ENCODE measurements at regions not wholly inside any gene's neighbourhood (a gene's known extent, or its start where the extent isn't known, plus 50 kb on each side); places are given as distances from the start of the nearest gene placed in this dataset.

DNA sequence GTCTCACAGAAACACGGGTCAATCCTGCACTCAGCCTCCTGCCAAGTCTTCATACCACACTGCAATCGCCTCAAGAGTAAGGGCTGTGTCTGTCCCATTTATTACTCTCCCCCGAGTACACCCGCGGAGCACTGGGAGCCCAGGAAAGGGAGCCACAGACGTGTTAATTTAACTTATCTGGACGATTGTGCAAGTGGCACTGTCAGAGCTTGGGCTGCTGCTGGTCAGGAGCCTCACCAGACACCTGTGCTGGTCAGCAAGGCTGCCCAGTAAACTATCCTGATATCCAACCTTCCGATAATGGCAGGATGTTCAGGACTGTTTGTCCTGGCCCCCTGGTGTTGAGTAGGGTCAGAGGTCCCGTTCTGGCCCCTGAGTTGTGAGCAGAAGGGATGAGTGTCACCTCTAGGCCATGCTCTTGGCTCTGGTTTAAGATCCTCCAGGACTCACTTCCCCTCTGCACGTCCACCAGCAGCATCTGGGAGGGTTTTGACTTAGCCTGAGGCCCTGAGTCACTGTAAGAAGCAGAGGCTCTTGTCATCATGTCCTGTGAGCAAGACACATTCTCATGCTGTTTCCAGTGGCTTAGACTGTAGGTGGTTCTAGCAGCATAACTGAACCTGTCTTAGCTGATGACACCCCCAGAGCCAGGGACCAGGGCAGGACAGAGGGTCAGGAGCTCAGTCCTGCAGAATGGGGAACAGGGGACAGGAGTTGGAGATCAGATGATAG is 82.5 kb upstream of the ARL4C start:
- TF ChIP-seq HDAC2 (IDR thresholded peaks at IDR 0.05), result no peak
- TF ChIP-seq, protein P1, sequence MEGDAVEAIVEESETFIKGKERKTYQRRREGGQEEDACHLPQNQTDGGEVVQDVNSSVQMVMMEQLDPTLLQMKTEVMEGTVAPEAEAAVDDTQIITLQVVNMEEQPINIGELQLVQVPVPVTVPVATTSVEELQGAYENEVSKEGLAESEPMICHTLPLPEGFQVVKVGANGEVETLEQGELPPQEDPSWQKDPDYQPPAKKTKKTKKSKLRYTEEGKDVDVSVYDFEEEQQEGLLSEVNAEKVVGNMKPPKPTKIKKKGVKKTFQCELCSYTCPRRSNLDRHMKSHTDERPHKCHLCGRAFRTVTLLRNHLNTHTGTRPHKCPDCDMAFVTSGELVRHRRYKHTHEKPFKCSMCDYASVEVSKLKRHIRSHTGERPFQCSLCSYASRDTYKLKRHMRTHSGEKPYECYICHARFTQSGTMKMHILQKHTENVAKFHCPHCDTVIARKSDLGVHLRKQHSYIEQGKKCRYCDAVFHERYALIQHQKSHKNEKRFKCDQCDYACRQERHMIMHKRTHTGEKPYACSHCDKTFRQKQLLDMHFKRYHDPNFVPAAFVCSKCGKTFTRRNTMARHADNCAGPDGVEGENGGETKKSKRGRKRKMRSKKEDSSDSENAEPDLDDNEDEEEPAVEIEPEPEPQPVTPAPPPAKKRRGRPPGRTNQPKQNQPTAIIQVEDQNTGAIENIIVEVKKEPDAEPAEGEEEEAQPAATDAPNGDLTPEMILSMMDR (IDR thresholded peaks at IDR 0.05 in 2 of 3, conservative IDR thresholded peaks at IDR 0.05 in 1 of 3; ENCODE audit: control insufficient read depth in 2 of 3, extremely low read depth in 1 of 3, insufficient read depth in 1 of 3, low read depth in 3 of 3, low read length in 3 of 3), result no peak
- TF ChIP-seq EZH2 (IDR thresholded peaks at IDR 0.05; ENCODE audit: borderline replicate concordance, control insufficient read depth, low read depth, low read length), result no peak
- TF ChIP-seq RAD21 (IDR thresholded peaks at IDR 0.05; ENCODE audit: insufficient read depth, low read depth, low read length), result no peak
- TF ChIP-seq CEBPB (IDR thresholded peaks at IDR 0.05; ENCODE audit: borderline replicate concordance in 1 of 2, low read depth in 2 of 2, low read length in 2 of 2), result no peak
- TF ChIP-seq MYC (IDR thresholded peaks at IDR 0.05; ENCODE audit: insufficient read depth, insufficient read length, insufficient replicate concordance, low read length, severe bottlenecking), result no peak
